ENCODE measurements at regions not wholly inside any gene's neighbourhood (a gene's known extent, or its start where the extent isn't known, plus 50 kb on each side); places are given as distances from the start of the nearest gene placed in this dataset.

DNA sequence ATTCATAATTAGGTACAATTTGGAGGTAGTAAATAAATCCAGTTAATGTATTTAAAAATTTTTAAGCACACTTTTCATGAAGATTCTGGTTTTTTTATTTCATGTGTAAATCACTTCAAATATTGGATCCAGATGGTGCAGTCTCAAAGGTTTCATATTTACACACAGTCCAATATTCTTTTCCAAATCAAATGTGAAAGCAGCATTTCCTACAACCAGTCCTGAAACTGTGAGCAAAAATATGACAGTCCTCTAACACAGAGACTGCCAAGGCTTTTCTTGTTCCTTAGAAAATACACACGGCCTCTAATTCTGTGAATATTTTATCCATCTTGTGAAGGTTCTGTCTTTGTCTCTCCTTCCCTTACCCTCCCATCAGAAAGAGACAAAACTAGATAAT lies 645.9 kb downstream of the ARL4A start:
- TF ChIP-seq CREB1 (IDR thresholded peaks at IDR 0.05; ENCODE audit: low read depth) = no peak
- no peak for TF ChIP-seq CEBPB (IDR thresholded peaks at IDR 0.05)
- TF ChIP-seq EP300 (IDR thresholded peaks at IDR 0.05; ENCODE audit: borderline replicate concordance) = no peak
- TF ChIP-seq EGR1 (IDR thresholded peaks at IDR 0.05) = no peak
- no peak for TF ChIP-seq TEAD4 (IDR thresholded peaks at IDR 0.05)
- TF ChIP-seq, protein P1, sequence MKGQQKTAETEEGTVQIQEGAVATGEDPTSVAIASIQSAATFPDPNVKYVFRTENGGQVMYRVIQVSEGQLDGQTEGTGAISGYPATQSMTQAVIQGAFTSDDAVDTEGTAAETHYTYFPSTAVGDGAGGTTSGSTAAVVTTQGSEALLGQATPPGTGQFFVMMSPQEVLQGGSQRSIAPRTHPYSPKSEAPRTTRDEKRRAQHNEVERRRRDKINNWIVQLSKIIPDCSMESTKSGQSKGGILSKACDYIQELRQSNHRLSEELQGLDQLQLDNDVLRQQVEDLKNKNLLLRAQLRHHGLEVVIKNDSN (IDR thresholded peaks at IDR 0.05) = no peak
- TF ChIP-seq, protein P2, sequence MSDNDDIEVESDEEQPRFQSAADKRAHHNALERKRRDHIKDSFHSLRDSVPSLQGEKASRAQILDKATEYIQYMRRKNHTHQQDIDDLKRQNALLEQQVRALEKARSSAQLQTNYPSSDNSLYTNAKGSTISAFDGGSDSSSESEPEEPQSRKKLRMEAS (IDR thresholded peaks at IDR 0.05) = no peak
- TF ChIP-seq FOXM1 (IDR thresholded peaks at IDR 0.05; ENCODE audit: borderline replicate concordance, low read depth) = no peak
- no peak for TF ChIP-seq TCF12 (IDR thresholded peaks at IDR 0.05; ENCODE audit: low read depth)
- TF ChIP-seq, protein P3, sequence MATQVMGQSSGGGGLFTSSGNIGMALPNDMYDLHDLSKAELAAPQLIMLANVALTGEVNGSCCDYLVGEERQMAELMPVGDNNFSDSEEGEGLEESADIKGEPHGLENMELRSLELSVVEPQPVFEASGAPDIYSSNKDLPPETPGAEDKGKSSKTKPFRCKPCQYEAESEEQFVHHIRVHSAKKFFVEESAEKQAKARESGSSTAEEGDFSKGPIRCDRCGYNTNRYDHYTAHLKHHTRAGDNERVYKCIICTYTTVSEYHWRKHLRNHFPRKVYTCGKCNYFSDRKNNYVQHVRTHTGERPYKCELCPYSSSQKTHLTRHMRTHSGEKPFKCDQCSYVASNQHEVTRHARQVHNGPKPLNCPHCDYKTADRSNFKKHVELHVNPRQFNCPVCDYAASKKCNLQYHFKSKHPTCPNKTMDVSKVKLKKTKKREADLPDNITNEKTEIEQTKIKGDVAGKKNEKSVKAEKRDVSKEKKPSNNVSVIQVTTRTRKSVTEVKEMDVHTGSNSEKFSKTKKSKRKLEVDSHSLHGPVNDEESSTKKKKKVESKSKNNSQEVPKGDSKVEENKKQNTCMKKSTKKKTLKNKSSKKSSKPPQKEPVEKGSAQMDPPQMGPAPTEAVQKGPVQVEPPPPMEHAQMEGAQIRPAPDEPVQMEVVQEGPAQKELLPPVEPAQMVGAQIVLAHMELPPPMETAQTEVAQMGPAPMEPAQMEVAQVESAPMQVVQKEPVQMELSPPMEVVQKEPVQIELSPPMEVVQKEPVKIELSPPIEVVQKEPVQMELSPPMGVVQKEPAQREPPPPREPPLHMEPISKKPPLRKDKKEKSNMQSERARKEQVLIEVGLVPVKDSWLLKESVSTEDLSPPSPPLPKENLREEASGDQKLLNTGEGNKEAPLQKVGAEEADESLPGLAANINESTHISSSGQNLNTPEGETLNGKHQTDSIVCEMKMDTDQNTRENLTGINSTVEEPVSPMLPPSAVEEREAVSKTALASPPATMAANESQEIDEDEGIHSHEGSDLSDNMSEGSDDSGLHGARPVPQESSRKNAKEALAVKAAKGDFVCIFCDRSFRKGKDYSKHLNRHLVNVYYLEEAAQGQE (IDR thresholded peaks at IDR 0.05; ENCODE audit: low read depth) = no peak
- no peak for TF ChIP-seq RAD21 (IDR thresholded peaks at IDR 0.05; ENCODE audit: low read depth)

DNA sequence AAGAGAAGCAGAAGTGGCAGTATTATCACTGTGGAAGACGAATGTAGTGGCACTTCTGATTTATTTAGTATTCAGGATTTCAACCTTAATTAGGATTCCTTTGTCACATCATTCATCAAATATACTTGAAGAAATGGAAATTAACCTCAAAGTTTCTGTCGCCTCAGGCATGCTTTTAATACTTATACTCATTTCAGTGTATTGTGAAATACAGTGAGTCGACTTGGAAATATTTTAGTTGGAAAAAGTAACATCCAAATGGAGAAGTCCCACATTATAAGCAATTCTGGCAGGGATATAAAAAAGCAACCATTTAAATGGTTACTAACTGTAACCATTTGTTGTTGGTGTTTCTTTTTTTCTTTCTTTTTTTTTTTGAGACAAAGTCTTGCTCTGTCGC lies 648.8 kb downstream of the ARL4A start:
- TF ChIP-seq TAF1 (IDR thresholded peaks at IDR 0.05; ENCODE audit: low read depth) (no peak), TCF12 (IDR thresholded peaks at IDR 0.05; ENCODE audit: low read depth) (no peak), CREB1 (IDR thresholded peaks at IDR 0.05; ENCODE audit: low read depth) (no peak)
- TF ChIP-seq, protein P3 (IDR thresholded peaks at IDR 0.05; ENCODE audit: low read depth) = no peak

DNA sequence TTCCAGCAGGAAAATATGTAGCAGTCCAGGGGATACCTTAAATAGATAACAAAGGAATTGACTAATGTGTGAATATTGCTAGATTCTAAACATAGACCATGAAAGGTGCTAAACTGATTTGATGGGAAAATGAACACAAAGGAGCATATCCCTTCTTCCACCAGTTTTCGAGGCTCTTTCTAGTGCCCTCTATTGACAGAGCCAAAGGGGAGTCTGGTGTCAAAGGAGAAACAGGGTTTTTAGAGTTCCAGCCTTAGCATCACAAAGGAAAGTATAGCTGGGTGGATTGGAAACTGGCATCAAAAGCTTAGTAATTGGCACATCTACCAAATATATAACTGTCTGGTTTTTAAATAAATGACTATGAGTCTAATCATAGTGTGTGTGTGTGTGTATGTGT lies 636.8 kb downstream of the ETV1 start:
- TF ChIP-seq CREB1 (IDR thresholded peaks at IDR 0.05; ENCODE audit: low read depth) (no peak), ZBTB7A (IDR thresholded peaks at IDR 0.05; ENCODE audit: low read depth) (no peak), RAD21 (IDR thresholded peaks at IDR 0.05; ENCODE audit: low read depth) (no peak), EGR1 (IDR thresholded peaks at IDR 0.05) (no peak), TAF1 (IDR thresholded peaks at IDR 0.05; ENCODE audit: low read depth) (no peak), TEAD4 (IDR thresholded peaks at IDR 0.05) (no peak), YY1 (IDR thresholded peaks at IDR 0.05; ENCODE audit: low read depth) (no peak), CEBPB (IDR thresholded peaks at IDR 0.05) (no peak), FOXM1 (IDR thresholded peaks at IDR 0.05; ENCODE audit: borderline replicate concordance, low read depth) (no peak), NFIC (IDR thresholded peaks at IDR 0.05) (no peak), TCF12 (IDR thresholded peaks at IDR 0.05; ENCODE audit: low read depth) (no peak), EP300 (IDR thresholded peaks at IDR 0.05; ENCODE audit: borderline replicate concordance) (no peak)
- TF ChIP-seq, protein P1 (IDR thresholded peaks at IDR 0.05) = no peak
- TF ChIP-seq, protein P3 (IDR thresholded peaks at IDR 0.05; ENCODE audit: low read depth) = no peak
- TF ChIP-seq, protein P2 (IDR thresholded peaks at IDR 0.05) = no peak

DNA sequence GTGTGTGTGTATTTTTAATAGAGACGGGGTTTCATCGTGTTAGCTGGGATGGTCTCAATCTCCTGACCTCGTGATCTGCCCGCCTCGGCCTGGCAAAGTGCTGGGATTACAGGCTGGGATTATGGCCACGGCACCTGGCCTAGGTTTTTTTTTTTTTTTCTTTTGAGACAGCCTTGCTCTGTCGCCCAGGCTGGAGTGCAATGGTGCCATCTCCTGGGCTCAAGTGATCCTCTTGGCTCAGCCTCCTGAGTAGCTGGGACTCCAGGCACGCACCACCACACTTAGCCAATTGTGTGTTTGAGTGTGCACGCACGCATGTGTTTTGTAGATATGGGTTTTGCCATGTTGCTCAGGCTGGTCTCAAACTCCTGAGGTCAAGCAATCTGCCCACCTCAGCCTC lies 629.8 kb downstream of the ETV1 start:
- TF ChIP-seq, protein P1 (IDR thresholded peaks at IDR 0.05) = no peak
- TF ChIP-seq CREB1 (IDR thresholded peaks at IDR 0.05; ENCODE audit: low read depth) (no peak), TEAD4 (IDR thresholded peaks at IDR 0.05) (no peak), ZBTB7A (IDR thresholded peaks at IDR 0.05; ENCODE audit: low read depth) (no peak), FOXM1 (IDR thresholded peaks at IDR 0.05; ENCODE audit: borderline replicate concordance, low read depth) (no peak), NFIC (IDR thresholded peaks at IDR 0.05) (no peak), TCF12 (IDR thresholded peaks at IDR 0.05; ENCODE audit: low read depth) (no peak), YY1 (IDR thresholded peaks at IDR 0.05; ENCODE audit: low read depth) (no peak), TAF1 (IDR thresholded peaks at IDR 0.05; ENCODE audit: low read depth) (no peak), EP300 (IDR thresholded peaks at IDR 0.05; ENCODE audit: borderline replicate concordance) (no peak), RAD21 (IDR thresholded peaks at IDR 0.05; ENCODE audit: low read depth) (no peak; the same call in 1 of the 2 replicates), CEBPB (IDR thresholded peaks at IDR 0.05) (no peak), EGR1 (IDR thresholded peaks at IDR 0.05) (no peak)
- TF ChIP-seq, protein P2 (IDR thresholded peaks at IDR 0.05) = no peak
- TF ChIP-seq, protein P3 (IDR thresholded peaks at IDR 0.05; ENCODE audit: low read depth) = no peak
